ENCODE measurements at regions not wholly inside any gene's neighbourhood (a gene's known extent, or its start where the extent isn't known, plus 50 kb on each side); places are given as distances from the start of the nearest gene placed in this dataset.

- TF ChIP-seq CTCF (IDR thresholded peaks at IDR 0.05) (no peak), POLR2A (IDR thresholded peaks at IDR 0.05) (no peak)
Observed at GRCh38 chr7:54944179-54944578, 74.6 kb upstream of the EGFR start.
